B cell (primary cell): ENCODE measurements at regions not wholly inside any gene's neighbourhood (a gene's known extent, or its start where the extent isn't known, plus 50 kb on each side); places are given as distances from the start of the nearest gene placed in this dataset.

Source experiments
- ATAC-seq: fragments of 200-7000 bp; cut with Tn5 transposase; one replicate; pipeline ENCODE4 v1.10.0; 2021; ENCODE audit warnings: low read depth, mild to moderate bottlenecking, moderate number of reproducible peaks, moderate library complexity
- CTCF ChIA-PET: fragments of 350-600 bp; sonication (Branson Sonifier 250); formaldehyde crosslinking; loops from one replicate; lab custom pipeline; 2021; ENCODE audit warnings: antibody characterized with exemption, inconsistent platforms; lab: Charles Lee
- POLR2A ChIA-PET: fragments of 350-600 bp; sonication (Branson Sonifier 250); formaldehyde crosslinking; loops from one replicate; lab custom pipeline; 2021; ENCODE audit warnings: antibody characterized with exemption; lab: Charles Lee
- DNase-seq: peaks from one replicate; pipeline ENCODE4 v3.0.0; 2013
- H2AFZ ChIP-seq: 2 replicates; pipeline ENCODE4 v1.6.1; 2012; ENCODE audit warnings: mild to moderate bottlenecking, low read depth, low read length; ENCODE audit not compliant: insufficient read depth, poor library complexity, severe bottlenecking
- H3K27ac ChIP-seq, 2 donors: 1 replicate in 1 of 2; 2 replicates in 1 of 2; pipeline ENCODE4 v1.5.1; 2012 to 2013; ENCODE audit warnings: low read length in 2 of 2, mild to moderate bottlenecking in 2 of 2, moderate library complexity in 1 of 2
- H3K27me3 ChIP-seq, 4 experiments: fragments of 200-600 bp in 1 of 4; sonication (generic) in 1 of 4; replicated peaks in 1 of 4; 1 replicate in 2 of 4; 2 replicates in 2 of 4; pipeline versions ENCODE4 v1.6.1 to v1.7.0; 2013 to 2016; ENCODE audit warnings: low read length in 3 of 4, mild to moderate bottlenecking in 2 of 4, mixed read lengths in 1 of 4, moderate library complexity in 1 of 4; ENCODE audit not compliant: insufficient read depth in 4 of 4, control insufficient read depth in 3 of 4; ENCODE audit errors: control extremely low read depth in 1 of 4
- H3K36me3 ChIP-seq, 2 experiments: replicated peaks in 1 of 2; 1 replicate in 1 of 2; 2 replicates in 1 of 2; pipeline versions ENCODE4 v1.6.1 to v1.7.1; 2013; ENCODE audit warnings: low read length in 1 of 2; ENCODE audit not compliant: insufficient read depth in 2 of 2, control insufficient read depth in 1 of 2; ENCODE audit errors: control extremely low read depth in 1 of 2, extremely low read depth in 1 of 2
- H3K4me1 ChIP-seq, 2 donors: fragments of 200-600 bp in 1 of 2; sonication (generic) in 1 of 2; 1 replicate in 1 of 2; 2 replicates in 1 of 2; pipeline versions ENCODE4 v1.5.1 to v1.6.1; 2013 to 2017; ENCODE audit warnings: low read length in 2 of 2; ENCODE audit not compliant: control insufficient read depth in 2 of 2, insufficient read depth in 2 of 2
- H3K4me2 ChIP-seq: replicated peaks from 2 replicates; pipeline ENCODE3; 2012; ENCODE audit warnings: mild to moderate bottlenecking, low read depth, low read length; ENCODE audit not compliant: poor library complexity, severe bottlenecking
- H3K4me3 ChIP-seq, 5 experiments: fragments of 200-600 bp in 1 of 5; sonication (generic) in 1 of 5; 1 replicate in 3 of 5; 2 replicates in 2 of 5; pipeline versions ENCODE4 v1.5.1 to v1.7.0; 2011 to 2016; ENCODE audit warnings: low read length in 4 of 5, mild to moderate bottlenecking in 4 of 5, low read depth in 2 of 5, control low read depth in 1 of 5, moderate library complexity in 1 of 5; ENCODE audit not compliant: insufficient read depth in 1 of 5; ENCODE audit errors: control extremely low read depth in 1 of 5, extremely low read depth in 1 of 5
- H3K79me2 ChIP-seq: fragments of 200-600 bp; sonication (generic); one replicate; pipeline ENCODE4 v1.6.0; 2016; ENCODE audit warnings: low read length; ENCODE audit not compliant: control insufficient read depth, insufficient read depth
- H3K9ac ChIP-seq: fragments of 200-600 bp; sonication (generic); 2 replicates; pipeline ENCODE4 v1.6.1; 2017; ENCODE audit warnings: mild to moderate bottlenecking, low read length, moderate library complexity
- H3K9me3 ChIP-seq, 3 donors: one replicate each; pipeline versions ENCODE4 v1.6.1 to v1.7.1; 2013; ENCODE audit warnings: low read length in 2 of 3; ENCODE audit not compliant: control insufficient read depth in 2 of 3, insufficient read depth in 1 of 3; ENCODE audit errors: control extremely low read depth in 1 of 3
- H4K20me1 ChIP-seq: 2 replicates; pipeline ENCODE4 v1.6.0; 2012; ENCODE audit warnings: mild to moderate bottlenecking, low read length; ENCODE audit not compliant: insufficient read depth, control insufficient read depth, poor library complexity, severe bottlenecking
- H3K27ac Mint-ChIP-seq: one replicate; pipeline ENCODE4 v1.8.0; 2021; ENCODE audit warnings: mixed read lengths
- H3K27me3 Mint-ChIP-seq: one replicate; pipeline ENCODE4 v1.8.0; 2021; ENCODE audit warnings: mixed read lengths
- H3K4me1 Mint-ChIP-seq: one replicate; pipeline ENCODE4 v1.8.0; 2021; ENCODE audit warnings: mixed read lengths
- H3K4me3 Mint-ChIP-seq: one replicate; pipeline ENCODE4 v1.8.0; 2021; ENCODE audit warnings: mixed read lengths
- H3K9me3 Mint-ChIP-seq: one replicate; pipeline ENCODE4 v1.8.0; 2022; ENCODE audit warnings: mixed read lengths; ENCODE audit not compliant: insufficient read depth
- EZH2 ChIP-seq: IDR thresholded peaks from 2 replicates; pipeline ENCODE4 v1.6.1; 2012; ENCODE audit warnings: borderline replicate concordance, low read depth, mild to moderate bottlenecking, moderate library complexity, low read length; ENCODE audit not compliant: insufficient read depth, poor library complexity, severe bottlenecking
- WGBS: methylation state at CpG from one replicate; pipeline ENCODE4 v1.1.5; 2013; ENCODE audit warnings: missing lambda C conversion rate; ENCODE audit not compliant: insufficient coverage; 5-methylcytosine and 5-hydroxymethylcytosine counted together
- intact Hi-C: fragments of 100-400 bp; cut with micrococcal nuclease; formaldehyde crosslinking; loops from one replicate; pipeline ENCODE4 v1.10.0; 2022
- TF ChIP-seq, protein P1 (sequence below): fragments of 200-600 bp; IDR thresholded peaks from one replicate; pipeline ENCODE4 v1.8.0; 2022; ENCODE audit warnings: antibody characterized with exemption, mild to moderate bottlenecking

DNA sequence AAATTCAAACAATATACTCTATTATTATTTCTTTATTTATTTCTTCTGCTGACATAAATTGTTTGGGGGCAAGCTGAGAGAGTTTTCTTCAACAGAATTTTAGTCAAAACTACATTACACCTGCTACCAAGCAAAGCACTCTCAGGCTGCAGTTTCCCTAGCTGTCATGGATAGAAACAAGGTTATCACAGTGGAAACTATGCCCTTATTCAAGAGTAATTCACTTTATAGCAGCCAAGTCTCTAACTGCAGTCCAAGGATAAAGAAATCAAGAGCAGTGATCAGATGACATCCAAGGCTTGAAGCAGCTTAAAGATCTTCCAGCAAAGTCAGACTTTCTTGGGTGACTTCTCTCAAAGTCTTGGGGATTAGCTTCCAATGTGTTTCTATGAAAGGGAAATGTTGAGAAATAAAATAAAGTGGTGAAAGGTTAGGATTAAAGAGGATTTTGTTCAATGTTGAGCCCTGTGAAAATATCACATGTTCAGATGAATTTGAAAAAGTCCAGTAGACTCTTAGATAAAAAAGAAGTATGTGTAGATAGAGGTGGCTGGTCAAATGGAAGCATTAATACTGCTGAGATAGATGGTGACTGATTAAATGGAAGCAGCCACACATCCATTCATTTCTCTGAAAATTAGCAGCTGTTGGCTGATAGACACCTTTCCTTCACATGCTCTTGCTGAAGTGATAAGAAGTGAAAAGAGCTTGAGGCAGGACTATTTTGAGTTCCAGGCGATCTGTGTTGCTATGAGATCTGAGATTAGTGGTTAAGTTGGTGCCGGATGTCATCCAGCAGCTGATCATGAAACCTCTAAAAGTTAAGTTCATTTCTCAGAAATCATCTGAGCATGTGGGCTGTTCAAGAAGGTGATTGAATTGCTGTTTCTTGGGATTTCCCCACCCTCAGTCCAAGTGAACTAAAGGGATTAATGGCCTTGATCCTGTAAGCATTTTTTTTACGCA, 257.8 kb upstream of the BTG1 start:
- H3K4me1 ChIP-seq, result peaks cover 80% of the 10 kb centered on the region in 2 donors
- TF ChIP-seq, protein P1, sequence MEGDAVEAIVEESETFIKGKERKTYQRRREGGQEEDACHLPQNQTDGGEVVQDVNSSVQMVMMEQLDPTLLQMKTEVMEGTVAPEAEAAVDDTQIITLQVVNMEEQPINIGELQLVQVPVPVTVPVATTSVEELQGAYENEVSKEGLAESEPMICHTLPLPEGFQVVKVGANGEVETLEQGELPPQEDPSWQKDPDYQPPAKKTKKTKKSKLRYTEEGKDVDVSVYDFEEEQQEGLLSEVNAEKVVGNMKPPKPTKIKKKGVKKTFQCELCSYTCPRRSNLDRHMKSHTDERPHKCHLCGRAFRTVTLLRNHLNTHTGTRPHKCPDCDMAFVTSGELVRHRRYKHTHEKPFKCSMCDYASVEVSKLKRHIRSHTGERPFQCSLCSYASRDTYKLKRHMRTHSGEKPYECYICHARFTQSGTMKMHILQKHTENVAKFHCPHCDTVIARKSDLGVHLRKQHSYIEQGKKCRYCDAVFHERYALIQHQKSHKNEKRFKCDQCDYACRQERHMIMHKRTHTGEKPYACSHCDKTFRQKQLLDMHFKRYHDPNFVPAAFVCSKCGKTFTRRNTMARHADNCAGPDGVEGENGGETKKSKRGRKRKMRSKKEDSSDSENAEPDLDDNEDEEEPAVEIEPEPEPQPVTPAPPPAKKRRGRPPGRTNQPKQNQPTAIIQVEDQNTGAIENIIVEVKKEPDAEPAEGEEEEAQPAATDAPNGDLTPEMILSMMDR, result no peak
- no peak for TF ChIP-seq EZH2
- H2AFZ ChIP-seq, result peak overlapping the region; percentile 5
- H3K36me3 ChIP-seq, result no peaks in the 10 kb centered on the region
- intact Hi-C loops, result loop anchor here (2.0 to 10.0 kb wide), 3 partner anchors 41 to 589 kb away; no protein-coding TSS in a partner anchor
- peaks cover 0 to 5% (median 0%) of the 10 kb centered on the region in 3 donors for H3K9me3 ChIP-seq
- peak; percentile 86 for DNase-seq
- peak overlapping the region; percentile 68 for H3K4me2 ChIP-seq
- ChIA-PET CTCF (interaction anchor here (1.0 to 2.9 kb wide), 9 partner anchors 9 to 259 kb away, joined by 3 to 20 read pairs (median 4); partner anchors contain the start of gene BTG1), POLR2A (interaction anchor here (0.5 to 3.8 kb wide), 7 partner anchors 39 to 259 kb away, joined by 3 to 23 read pairs (median 5); partner anchors contain the start of gene BTG1)
- peak; percentile 58 for ATAC-seq
- no peaks in the 10 kb centered on the region for H3K9me3 Mint-ChIP-seq
- H3K4me3 Mint-ChIP-seq, result peak overlapping the region; percentile 76
- H3K4me3 ChIP-seq, result peak overlapping the region in 1 of 5 experiments; percentile 37
- peaks cover 86% of the 10 kb centered on the region for H3K4me1 Mint-ChIP-seq
- no peaks in the 10 kb centered on the region for H4K20me1 ChIP-seq
- H3K27me3 ChIP-seq, result no peaks in the 10 kb centered on the region
- peak overlapping the region; percentile 89 to 96 for H3K27ac ChIP-seq
- H3K9ac ChIP-seq, result peak overlapping the region; percentile 35
- 0% methylated on average over 2 of the region's 3 CpGs for WGBS
- peaks cover 17% of the 10 kb centered on the region for H3K79me2 ChIP-seq
- H3K27ac Mint-ChIP-seq, result peak overlapping the region; percentile 95
- no peaks in the 10 kb centered on the region for H3K27me3 Mint-ChIP-seq
